ENCODE measurements at regions not wholly inside any gene's neighbourhood (a gene's known extent, or its start where the extent isn't known, plus 50 kb on each side); places are given as distances from the start of the nearest gene placed in this dataset.

- DNase-seq: no peak
Observed at GRCh38 chr12:114302606-114303315, 103.2 kb downstream of the TBX5 start.

- no peak for DNase-seq
Observed at GRCh38 chr12:114302117-114302516, 103.8 kb downstream of the TBX5 start.

GRCh38 chr12:114294303-114294685, 111.7 kb downstream of the TBX5 start:
- DNase-seq: no peak

GRCh38 chr12:114293571-114294302, 112.2 kb downstream of the TBX5 start:
- no peak for DNase-seq

- DNase-seq: no peak
Observed at GRCh38 chr12:114293073-114293472, 112.9 kb downstream of the TBX5 start.

- no peak for DNase-seq
Observed at GRCh38 chr12:114291389-114292060, 114.4 kb downstream of the TBX5 start.

- DNase-seq: no peak
Observed at GRCh38 chr12:114287821-114288525, 118.0 kb downstream of the TBX5 start.

GRCh38 chr12:114286145-114286544, 119.8 kb downstream of the TBX5 start:
- DNase-seq: no peak

GRCh38 chr12:114285554-114285953, 120.4 kb downstream of the TBX5 start:
- no peak for DNase-seq

GRCh38 chr12:114284041-114284440, 121.9 kb downstream of the TBX5 start:
- no peak for DNase-seq

GRCh38 chr12:114275932-114276785, 129.8 kb downstream of the TBX5 start:
- DNase-seq: no peak

- no peak for DNase-seq
Observed at GRCh38 chr12:114275086-114275485, 130.9 kb downstream of the TBX5 start.

- DNase-seq: peak; percentile 36
Observed at GRCh38 chr12:114274131-114274530, 131.8 kb downstream of the TBX5 start.

- no peak for DNase-seq
Observed at GRCh38 chr12:114272605-114273004, 133.3 kb downstream of the TBX5 start.

- no peak for DNase-seq
Observed at GRCh38 chr12:114272071-114272470, 133.9 kb downstream of the TBX5 start.

- peak; percentile 67 for DNase-seq
Observed at GRCh38 chr12:114269153-114269552, 136.8 kb downstream of the TBX5 start.

GRCh38 chr12:114266536-114266935, 139.4 kb downstream of the TBX5 start:
- DNase-seq: no peak

- no peak for DNase-seq
Observed at GRCh38 chr12:114265036-114265435, 140.9 kb downstream of the TBX5 start.

- DNase-seq: no peak
Observed at GRCh38 chr12:114263056-114263805, 142.7 kb downstream of the TBX5 start.

- DNase-seq: no peak
Observed at GRCh38 chr12:114257687-114258086, 148.3 kb downstream of the TBX5 start.

- DNase-seq: no peak
Observed at GRCh38 chr12:114254998-114255397, 150.9 kb downstream of the TBX5 start.

All from NCI-H1105 (cell line).